Endometrial microvascular endothelial cells (primary cell): ENCODE measurements at regions not wholly inside any gene's neighbourhood (a gene's known extent, or its start where the extent isn't known, plus 50 kb on each side); places are given as distances from the start of the nearest gene placed in this dataset.

Experiments used
- in situ Hi-C: cut with HindIII; loops from 2 replicates; pipeline ENCODE4 v1.10.0; 2017; ENCODE audit warnings: low sequenced_read_pairs, low pct_unique_long_range_greater_than_20kb; ENCODE audit errors: inconsistent ontology term

- in situ Hi-C loops = loop anchor here (25.0 kb wide), 1 partner anchor 329 kb away; no protein-coding TSS in a partner anchor
These were observed 368.7 kb upstream of the PRICKLE1 start for GRCh38 chr12:42958291-42958674.

DNA sequence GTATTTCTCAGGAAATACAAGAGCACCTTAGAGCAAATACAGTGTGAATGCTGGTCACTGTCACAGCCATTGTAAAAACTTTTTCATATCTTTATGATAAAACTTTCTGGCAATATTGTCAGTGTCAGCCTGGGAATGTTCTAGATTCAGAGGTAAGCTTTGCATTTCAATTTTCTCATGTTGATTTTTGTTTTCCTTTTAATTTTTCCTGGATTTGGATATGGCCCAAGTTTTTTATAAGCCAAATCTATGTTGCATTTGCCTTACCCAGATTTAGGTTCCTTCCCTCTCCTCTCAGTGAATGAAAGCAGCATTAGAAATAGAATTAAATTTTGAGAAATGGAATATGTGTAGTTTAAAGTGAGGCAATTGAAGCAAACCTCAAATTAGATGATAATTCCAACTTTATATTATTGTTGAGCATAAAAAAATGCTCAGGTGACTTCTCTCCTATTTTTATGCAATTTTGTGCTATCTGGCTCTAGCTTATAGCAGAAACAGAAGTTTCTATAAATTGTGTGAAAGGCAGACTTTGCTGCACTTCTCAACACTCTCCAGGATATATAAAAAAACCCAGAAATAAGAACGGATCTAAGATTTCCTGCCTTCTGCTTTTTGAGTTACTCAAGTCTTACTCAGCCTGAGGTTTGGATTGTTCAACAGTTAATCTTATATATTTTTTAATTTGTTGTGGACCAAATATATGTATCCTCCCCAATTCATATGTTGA, 368.2 kb upstream of the PRICKLE1 start:
- in situ Hi-C loops = loop anchor here (25.0 kb wide), 1 partner anchor 330 kb away; no protein-coding TSS in a partner anchor

DNA sequence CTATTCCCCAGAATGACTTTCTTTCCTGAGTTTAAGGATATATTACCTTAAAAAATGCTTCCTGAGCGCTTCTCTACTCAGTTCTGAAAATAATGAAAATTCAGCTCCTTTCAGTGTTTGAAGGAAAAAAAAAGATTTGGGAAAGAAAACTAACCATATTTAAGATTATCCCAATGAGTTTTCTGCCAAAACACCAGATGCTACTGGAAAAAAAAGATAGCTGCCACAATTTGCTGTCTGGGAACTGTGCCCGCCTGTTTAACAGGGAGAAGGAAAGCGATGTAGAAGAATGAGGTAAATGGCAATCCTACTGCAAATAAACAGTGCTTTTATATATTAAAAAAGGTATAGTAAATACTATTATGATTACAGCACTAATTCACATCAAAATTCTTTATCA, 367.6 kb upstream of the PRICKLE1 start:
- in situ Hi-C loops = loop anchor here (25.0 kb wide), 1 partner anchor 330 kb away; no protein-coding TSS in a partner anchor

- in situ Hi-C loops = loop anchor here (25.0 kb wide), 1 partner anchor 334 kb away; no protein-coding TSS in a partner anchor
These were observed 363.5 kb upstream of the PRICKLE1 start for GRCh38 chr12:42953021-42953420.

DNA sequence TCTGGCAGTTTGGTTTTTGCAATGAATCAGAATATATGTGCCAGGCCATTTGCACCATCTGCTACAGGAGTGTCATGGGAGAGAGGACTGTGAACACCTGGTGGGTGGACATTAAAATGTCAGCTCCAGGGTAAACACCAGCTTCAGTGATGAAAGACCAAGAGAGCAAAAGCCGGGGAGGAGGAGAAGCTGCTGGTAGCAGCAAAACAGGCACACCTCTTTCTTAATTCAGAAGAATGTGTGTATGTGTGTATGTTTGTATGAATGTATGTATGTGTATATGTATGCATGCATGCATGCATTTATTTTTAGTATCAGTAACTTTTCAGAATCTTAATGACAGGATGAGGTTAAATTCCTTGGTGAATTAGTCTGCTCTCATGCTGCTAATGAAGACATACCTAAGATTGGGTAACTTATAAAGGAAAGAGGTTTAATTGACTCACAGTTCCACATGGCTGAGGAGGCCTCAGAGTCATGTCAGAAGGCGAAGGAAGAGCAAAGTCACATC, 357.4 kb upstream of the PRICKLE1 start:
- in situ Hi-C loops = no loop called here

- in situ Hi-C loops = no loop called here
These were observed 356.4 kb upstream of the PRICKLE1 start for GRCh38 chr12:42945927-42946326.

DNA sequence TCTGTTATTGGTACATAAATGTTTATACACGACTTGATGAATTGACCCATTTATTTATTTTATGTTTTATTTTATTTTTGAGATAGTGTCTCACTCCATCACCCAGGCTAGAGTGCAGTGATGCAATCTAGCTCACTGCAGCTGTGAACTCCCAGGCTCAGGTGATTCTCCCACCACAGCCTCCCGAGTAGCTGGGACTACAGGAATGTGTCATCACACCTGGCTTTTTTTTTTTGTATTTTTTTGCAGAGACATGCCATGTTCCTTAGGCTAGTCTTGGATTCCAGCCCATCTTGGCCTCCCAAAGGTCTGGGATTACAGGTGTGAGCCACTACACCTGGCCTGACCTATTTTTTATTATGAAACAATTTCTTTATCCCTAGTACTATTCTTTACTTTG, 355.0 kb upstream of the PRICKLE1 start:
- in situ Hi-C loops = no loop called here

DNA sequence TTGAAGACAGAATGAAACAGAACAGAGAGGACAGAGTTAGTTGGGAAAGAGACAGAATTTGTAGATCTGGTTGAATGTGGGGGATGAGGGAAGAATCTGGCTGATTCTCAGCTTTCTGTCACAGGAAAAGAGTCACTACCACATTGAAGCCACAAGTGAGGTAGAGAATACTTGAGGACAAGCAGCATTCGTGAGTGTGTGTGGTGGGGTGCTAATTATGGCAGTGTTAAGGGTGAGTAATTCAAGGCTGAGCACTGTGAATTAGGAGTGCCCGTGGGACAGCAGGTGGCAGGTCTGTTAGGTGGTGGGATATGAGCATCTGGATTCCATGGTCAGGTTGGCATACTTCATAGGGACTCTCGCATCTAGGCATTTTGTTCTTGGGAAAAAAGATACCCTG, 347.4 kb upstream of the PRICKLE1 start:
- in situ Hi-C loops = no loop called here

- in situ Hi-C loops = no loop called here
These were observed 346.7 kb upstream of the PRICKLE1 start for GRCh38 chr12:42936260-42936659.

DNA sequence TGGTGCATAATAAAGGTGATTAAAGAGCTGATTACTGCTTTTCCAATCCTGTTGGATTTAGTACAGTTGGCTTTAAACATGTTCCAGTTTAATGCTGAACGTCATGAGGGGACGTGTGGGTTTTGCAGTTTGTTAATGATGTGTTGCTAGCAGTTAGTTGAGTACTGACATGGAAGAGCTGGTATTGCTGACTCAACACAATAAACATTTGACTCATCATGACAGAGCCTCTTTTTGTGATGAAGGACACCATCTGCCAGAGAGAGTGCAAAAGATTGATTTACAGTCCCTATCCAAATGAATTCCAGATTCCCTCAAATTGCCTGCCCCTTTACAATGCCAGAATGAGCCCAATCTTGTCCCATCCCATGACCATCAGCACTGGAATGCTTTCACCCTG, 346.2 kb upstream of the PRICKLE1 start:
- in situ Hi-C loops = no loop called here

DNA sequence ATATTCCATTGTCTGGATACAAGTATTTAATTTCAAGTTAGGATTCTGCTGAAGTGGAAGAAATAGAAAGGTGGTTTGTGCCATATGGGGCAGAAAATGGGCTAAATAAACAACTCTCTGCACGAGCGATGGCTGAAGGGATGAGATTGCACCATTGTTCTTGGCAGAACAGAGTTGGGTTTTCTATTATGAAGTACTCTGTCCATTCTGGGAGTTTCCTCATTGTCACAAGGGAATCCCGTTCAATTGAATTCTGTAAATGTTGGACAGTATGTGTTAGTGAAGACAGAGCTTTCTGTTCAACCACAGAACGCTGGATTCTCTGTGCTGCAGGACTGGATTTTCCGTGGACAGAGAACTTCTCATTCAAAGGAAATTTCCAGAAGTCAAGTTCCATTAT, 345.5 kb upstream of the PRICKLE1 start:
- in situ Hi-C loops = no loop called here

DNA sequence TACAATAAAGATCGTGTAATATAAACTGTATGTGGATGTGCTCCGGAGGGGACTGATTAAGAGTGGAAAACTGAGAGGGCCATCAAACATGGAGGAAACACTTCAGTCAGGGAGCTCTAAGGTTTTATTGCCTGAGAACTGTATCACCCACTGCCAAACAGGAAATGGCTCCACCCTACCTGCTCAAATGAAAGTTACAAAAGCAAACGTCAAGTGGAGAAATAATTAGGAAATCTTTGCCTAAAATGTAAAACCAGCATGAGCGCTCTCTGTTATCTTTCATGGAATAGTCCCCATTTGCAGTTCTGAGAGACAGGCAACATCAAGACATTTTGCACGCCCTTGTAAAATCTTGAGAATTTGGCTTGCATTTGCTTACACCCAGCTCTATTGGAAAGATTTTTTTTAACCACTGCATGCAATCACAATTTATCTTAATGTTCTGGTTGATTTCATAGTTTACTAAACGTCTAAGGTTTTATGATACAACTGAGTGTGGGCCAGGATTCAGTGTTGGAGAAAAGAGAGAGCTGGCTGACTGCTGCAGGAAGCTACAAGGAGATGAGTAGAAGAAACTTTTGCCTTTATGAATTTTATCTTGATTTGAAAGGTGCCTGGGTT, 344.0 kb upstream of the PRICKLE1 start:
- in situ Hi-C loops = no loop called here

GRCh38 chr12:42932936-42933335, 343.4 kb upstream of the PRICKLE1 start:
- in situ Hi-C loops = no loop called here

DNA sequence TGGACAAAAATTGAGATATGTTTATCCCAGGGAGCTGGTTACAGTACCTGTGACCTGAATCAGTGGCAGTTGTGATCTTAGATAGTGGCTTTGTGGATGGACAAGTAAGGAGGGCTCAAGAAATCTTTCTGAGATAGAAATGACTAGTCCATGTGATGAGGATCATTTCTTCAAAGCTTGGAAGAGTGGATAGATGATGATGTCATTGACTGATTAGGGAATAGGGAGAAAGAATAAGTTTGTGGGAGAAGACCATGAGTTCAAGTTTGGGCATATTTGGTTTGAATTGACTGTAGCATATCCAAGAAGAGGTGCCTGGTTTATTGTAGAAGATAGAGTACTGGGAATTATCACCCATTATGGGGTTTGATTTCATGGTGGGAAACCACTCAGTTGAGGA, 336.7 kb upstream of the PRICKLE1 start:
- in situ Hi-C loops = no loop called here

- in situ Hi-C loops = no loop called here
These were observed 334.9 kb upstream of the PRICKLE1 start for GRCh38 chr12:42924482-42924881.

GRCh38 chr12:42923583-42923982, 334.0 kb upstream of the PRICKLE1 start:
- in situ Hi-C loops = no loop called here

- in situ Hi-C loops = no loop called here
These were observed 333.6 kb upstream of the PRICKLE1 start for GRCh38 chr12:42923156-42923555.

DNA sequence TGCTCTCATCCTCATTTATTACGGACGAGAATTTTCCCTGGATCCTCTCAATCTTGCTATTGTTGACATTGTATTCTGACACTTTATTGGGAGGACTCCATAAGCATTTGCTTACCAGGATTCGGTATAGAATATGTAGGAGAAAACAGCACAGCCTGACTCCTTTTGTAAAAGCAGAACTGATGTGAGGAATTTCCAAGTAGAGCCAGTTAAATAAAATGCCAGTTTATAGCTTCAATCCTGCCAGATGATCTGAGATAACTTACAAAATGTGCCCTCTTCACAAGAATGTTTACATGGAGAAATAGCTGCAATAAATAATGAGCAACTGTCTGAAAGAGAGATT, 332.9 kb upstream of the PRICKLE1 start:
- in situ Hi-C loops = no loop called here

DNA sequence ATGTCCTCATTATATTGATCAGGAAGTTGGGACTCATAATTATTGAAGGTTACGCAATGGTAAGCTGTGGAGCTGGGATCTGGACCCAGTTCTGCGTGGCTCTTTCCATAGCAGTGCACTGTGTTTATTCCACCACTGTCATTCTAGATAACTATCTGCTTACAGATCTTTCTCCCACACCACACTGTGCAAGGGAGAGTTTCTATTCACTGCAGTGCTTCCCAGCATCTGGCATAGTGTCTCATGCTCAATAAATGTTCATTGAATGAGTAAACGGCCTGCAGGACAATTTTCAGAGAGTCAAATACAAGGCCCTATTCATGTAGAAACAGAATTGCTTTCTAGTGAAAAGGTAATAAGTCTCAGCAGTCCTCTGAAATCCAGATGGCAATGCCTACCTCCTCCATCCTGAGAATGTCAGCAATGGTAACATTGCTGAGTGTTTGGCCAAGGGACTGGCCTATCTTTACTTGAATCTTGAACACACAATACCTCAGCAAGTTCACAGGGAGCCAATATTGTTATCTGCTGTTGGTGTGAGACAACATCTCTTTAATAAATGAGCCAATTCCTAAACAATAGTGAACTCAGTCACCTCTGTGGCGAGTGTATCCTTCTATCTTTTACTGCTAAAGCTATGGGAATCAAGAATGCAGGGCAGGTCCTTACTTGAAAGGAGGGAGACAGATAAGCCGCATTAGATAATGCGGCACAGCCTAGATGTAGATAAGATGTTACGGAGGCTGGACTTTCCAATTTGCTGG, 332.4 kb upstream of the PRICKLE1 start:
- in situ Hi-C loops = no loop called here

DNA sequence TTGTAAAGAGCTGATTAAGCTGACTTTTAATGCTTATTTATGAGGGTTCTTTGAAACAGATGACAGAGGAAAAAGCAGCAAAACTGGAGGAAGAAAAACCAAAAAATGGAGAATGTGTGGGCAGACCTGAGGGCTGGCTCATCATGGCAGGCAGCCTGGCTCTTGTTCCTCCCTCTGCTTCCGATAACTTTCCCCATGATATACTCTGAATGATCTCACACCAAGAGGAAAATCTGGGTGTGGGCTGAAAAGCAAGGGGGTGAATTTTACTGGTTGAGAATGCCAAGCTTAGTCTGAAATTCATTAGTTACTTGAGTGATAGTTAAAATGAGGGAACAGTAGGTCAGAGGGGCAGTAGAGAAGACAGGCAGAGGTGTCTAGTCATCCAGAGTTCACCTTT, 330.1 kb upstream of the PRICKLE1 start:
- in situ Hi-C loops = no loop called here
